ENCODE measurements at regions not wholly inside any gene's neighbourhood (a gene's known extent, or its start where the extent isn't known, plus 50 kb on each side); places are given as distances from the start of the nearest gene placed in this dataset.
"Not testable (repeated sequence)": the region's sequence is repeated elsewhere in the genome, so short reads cannot be mapped to it uniquely, and the experiment has no call there.

GRCh38 chr13:44695520-44695919 is 119.4 kb upstream of the TSC22D1 start:
- DNase-seq, result no peak

GRCh38 chr13:44694842-44695241 is 118.7 kb upstream of the TSC22D1 start:
- no peak for DNase-seq

- no peak for DNase-seq
Observed at GRCh38 chr13:44694291-44694690, 118.2 kb upstream of the TSC22D1 start.

- DNase-seq, result no peak
Observed at GRCh38 chr13:44693156-44693764, 117.1 kb upstream of the TSC22D1 start.

- no peak for DNase-seq
Observed at GRCh38 chr13:44692173-44692713, 116.1 kb upstream of the TSC22D1 start.

- no peak for DNase-seq
Observed at GRCh38 chr13:44690376-44690775, 114.2 kb upstream of the TSC22D1 start.

GRCh38 chr13:44688652-44689051 is 112.5 kb upstream of the TSC22D1 start:
- no peak for DNase-seq

GRCh38 chr13:44686531-44686934 is 110.4 kb upstream of the TSC22D1 start:
- no peak for DNase-seq

- no peak for DNase-seq
Observed at GRCh38 chr13:44685641-44686040, 109.5 kb upstream of the TSC22D1 start.

GRCh38 chr13:44682416-44682815 is 106.3 kb upstream of the TSC22D1 start:
- DNase-seq, result not testable (repeated sequence)

- DNase-seq, result no peak
Observed at GRCh38 chr13:44680746-44681355, 104.7 kb upstream of the TSC22D1 start.

- no peak for DNase-seq
Observed at GRCh38 chr13:44679597-44679996, 103.5 kb upstream of the TSC22D1 start.

GRCh38 chr13:44678197-44678596 is 102.1 kb upstream of the TSC22D1 start:
- DNase-seq, result no peak

GRCh38 chr13:44676534-44676933 is 100.4 kb upstream of the TSC22D1 start:
- no peak for DNase-seq

- DNase-seq, result no peak
Observed at GRCh38 chr13:44669534-44669933, 93.4 kb upstream of the TSC22D1 start.

- no peak for DNase-seq
Observed at GRCh38 chr13:44668688-44669087, 92.6 kb upstream of the TSC22D1 start.

- DNase-seq, result no peak
Observed at GRCh38 chr13:44667943-44668342, 91.8 kb upstream of the TSC22D1 start.

- DNase-seq, result not testable (repeated sequence)
Observed at GRCh38 chr13:44666538-44666937, 90.4 kb upstream of the TSC22D1 start.

- DNase-seq, result no peak
Observed at GRCh38 chr13:44664308-44664707, 88.2 kb upstream of the TSC22D1 start.

GRCh38 chr13:44662515-44662914 is 86.4 kb upstream of the TSC22D1 start:
- no peak for DNase-seq

- DNase-seq, result no peak
Observed at GRCh38 chr13:44661936-44662335, 85.8 kb upstream of the TSC22D1 start.

GRCh38 chr13:44660050-44660449 is 83.9 kb upstream of the TSC22D1 start:
- DNase-seq, result no peak

GRCh38 chr13:44652962-44653660 is 77.0 kb upstream of the TSC22D1 start:
- DNase-seq, result peak; percentile 36

- no peak for DNase-seq
Observed at GRCh38 chr13:44652168-44652567, 76.0 kb upstream of the TSC22D1 start.

Measured in NCI-H2227 treated with DMSO at 0.1 percent for 48 hours (cell line).